HL-60 (cell line): ENCODE measurements at regions not wholly inside any gene's neighbourhood (a gene's known extent, or its start where the extent isn't known, plus 50 kb on each side); places are given as distances from the start of the nearest gene placed in this dataset.

ENCODE experiments used
- DNase-seq, 2 experiments: peaks; one replicate each; pipeline ENCODE4 v3.0.0-alpha.2; 2010 to 2020; ENCODE audit warnings: low read depth in 1 of 2, low spot score in 1 of 2
- H3K27ac ChIP-seq: fragments of 250-450 bp; sonication (Bioruptor Pico); replicated peaks from 2 replicates; pipeline ENCODE4 v1.5.1; 2020; ENCODE audit warnings: mild to moderate bottlenecking, moderate library complexity
- H3K27me3 ChIP-seq: fragments of 250-450 bp; sonication (Bioruptor Pico); 2 replicates; pipeline ENCODE4 v1.5.1; 2021; ENCODE audit warnings: mild to moderate bottlenecking, moderate library complexity; ENCODE audit not compliant: insufficient read depth, poor library complexity, severe bottlenecking
- H3K4me3 ChIP-seq: replicated peaks from 2 replicates; pipeline ENCODE4 v1.5.1; 2011; ENCODE audit warnings: mild to moderate bottlenecking, control low read depth, low read length; ENCODE audit not compliant: insufficient read depth
- CTCF ChIP-seq: IDR thresholded peaks from one replicate; pipeline ENCODE4 v1.5.1; 2011; ENCODE audit warnings: low read length, control low read depth, inconsistent platforms; ENCODE audit not compliant: insufficient read depth
- GABPA ChIP-seq: IDR thresholded peaks from 2 replicates; pipeline ENCODE4 v1.6.1; 2012; ENCODE audit warnings: low read depth
- POLR2AphosphoS5 ChIP-seq: IDR thresholded peaks from 2 replicates; pipeline ENCODE4 v1.6.1; 2012; ENCODE audit warnings: low read depth
- SPI1 ChIP-seq: IDR thresholded peaks from 2 replicates; pipeline ENCODE4 v1.6.1; 2012; ENCODE audit warnings: low read depth, mild to moderate bottlenecking, borderline replicate concordance
- TF ChIP-seq, protein P1 (sequence below): IDR thresholded peaks from 2 replicates; pipeline ENCODE4 v1.6.1; 2012; ENCODE audit warnings: low read depth; ENCODE audit not compliant: insufficient replicate concordance

GRCh38 chr14:65827520-65827919 is 415.0 kb downstream of the FUT8 start:
- no peak overlapping the region for H3K4me3 ChIP-seq
- no peaks in the 10 kb centered on the region for H3K27me3 ChIP-seq
- no peak for DNase-seq
- H3K27ac ChIP-seq: no peak overlapping the region
- TF ChIP-seq SPI1 (no peak), POLR2AphosphoS5 (no peak), GABPA (no peak)
- TF ChIP-seq, protein P1, sequence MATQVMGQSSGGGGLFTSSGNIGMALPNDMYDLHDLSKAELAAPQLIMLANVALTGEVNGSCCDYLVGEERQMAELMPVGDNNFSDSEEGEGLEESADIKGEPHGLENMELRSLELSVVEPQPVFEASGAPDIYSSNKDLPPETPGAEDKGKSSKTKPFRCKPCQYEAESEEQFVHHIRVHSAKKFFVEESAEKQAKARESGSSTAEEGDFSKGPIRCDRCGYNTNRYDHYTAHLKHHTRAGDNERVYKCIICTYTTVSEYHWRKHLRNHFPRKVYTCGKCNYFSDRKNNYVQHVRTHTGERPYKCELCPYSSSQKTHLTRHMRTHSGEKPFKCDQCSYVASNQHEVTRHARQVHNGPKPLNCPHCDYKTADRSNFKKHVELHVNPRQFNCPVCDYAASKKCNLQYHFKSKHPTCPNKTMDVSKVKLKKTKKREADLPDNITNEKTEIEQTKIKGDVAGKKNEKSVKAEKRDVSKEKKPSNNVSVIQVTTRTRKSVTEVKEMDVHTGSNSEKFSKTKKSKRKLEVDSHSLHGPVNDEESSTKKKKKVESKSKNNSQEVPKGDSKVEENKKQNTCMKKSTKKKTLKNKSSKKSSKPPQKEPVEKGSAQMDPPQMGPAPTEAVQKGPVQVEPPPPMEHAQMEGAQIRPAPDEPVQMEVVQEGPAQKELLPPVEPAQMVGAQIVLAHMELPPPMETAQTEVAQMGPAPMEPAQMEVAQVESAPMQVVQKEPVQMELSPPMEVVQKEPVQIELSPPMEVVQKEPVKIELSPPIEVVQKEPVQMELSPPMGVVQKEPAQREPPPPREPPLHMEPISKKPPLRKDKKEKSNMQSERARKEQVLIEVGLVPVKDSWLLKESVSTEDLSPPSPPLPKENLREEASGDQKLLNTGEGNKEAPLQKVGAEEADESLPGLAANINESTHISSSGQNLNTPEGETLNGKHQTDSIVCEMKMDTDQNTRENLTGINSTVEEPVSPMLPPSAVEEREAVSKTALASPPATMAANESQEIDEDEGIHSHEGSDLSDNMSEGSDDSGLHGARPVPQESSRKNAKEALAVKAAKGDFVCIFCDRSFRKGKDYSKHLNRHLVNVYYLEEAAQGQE: no peak

GRCh38 chr14:65828396-65828795 is 415.9 kb downstream of the FUT8 start:
- Histone ChIP-seq H3K27ac (no peak overlapping the region), H3K4me3 (no peak overlapping the region), H3K27me3 (no peaks in the 10 kb centered on the region)
- DNase-seq: no peak
- TF ChIP-seq, protein P1: no peak
- TF ChIP-seq CTCF (no peak), POLR2AphosphoS5 (no peak), GABPA (no peak), SPI1 (no peak)

DNA sequence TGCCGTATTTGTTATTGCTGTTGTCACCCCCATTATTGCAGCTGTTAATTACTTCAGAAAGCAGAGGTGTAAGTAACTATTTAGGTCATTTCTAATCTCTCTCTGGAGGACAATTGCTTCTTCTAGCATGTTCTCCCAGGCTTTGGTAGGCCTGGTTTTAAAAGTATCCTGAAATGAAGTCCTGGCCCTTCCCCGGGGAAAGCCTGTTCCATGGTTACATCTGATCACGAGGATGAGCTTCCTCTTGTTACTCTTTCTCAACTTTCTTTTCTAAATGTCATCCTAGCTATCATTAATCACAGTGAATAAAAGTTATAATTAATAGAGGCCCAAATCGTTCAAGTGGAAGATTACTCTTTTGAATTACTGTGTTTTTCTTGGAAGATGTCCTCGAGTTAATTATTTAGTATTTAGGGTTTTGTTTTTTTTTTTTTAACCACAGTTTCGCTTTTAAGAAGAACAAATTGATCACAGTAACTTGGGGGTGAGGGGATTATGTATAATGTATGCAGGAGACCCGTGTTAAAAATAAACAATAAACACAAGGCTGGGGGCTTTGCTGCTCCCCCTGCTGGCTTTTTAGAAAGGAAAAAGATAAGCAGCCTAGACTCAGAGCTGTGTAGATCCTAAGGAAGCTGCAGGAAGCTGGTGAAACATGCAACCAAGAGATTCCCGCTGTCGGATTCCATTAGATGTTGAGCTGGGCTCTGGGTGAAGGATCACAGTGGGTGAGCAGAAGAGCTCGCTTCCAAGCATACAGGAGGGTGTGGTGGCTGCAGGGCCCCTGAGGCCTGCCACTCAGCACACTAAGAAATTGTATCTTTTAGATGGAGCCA is 420.1 kb downstream of the FUT8 start:
- no peak overlapping the region for H3K27ac ChIP-seq
- TF ChIP-seq GABPA (no peak), POLR2AphosphoS5 (no peak)
- DNase-seq: no peak
- H3K27me3 ChIP-seq: no peaks in the 10 kb centered on the region
- H3K4me3 ChIP-seq: no peak overlapping the region

DNA sequence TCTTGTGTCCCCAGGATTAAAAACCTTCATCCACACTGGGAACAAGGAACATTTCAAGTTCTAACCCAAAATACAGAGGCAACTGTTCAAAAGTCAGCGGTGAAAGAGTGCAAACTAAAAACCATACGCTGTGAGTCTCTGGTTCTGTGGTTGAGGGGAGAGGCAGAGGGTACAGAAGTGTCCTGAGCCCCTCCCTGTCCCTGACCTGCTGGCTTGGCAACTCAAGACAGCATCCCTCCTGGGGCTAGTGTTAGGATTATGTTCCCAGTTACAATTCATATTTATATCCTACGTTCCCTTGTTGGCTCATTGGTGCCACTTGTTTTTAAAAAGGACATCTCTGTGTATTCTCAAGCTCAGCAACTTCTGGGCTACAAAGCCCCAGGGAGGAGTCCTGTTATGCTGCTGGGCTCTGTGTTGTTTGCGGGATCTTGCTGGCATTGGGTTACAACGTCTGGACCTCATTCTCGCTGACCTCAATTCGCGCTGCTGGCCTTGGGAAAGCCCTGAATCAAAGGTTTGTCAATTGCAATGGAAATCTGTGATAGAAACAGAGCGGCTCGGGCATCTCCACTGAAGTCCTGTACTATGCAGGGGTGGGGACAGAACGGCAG is 420.8 kb downstream of the FUT8 start:
- DNase-seq: no peak
- Histone ChIP-seq H3K27ac (no peak overlapping the region), H3K4me3 (no peak overlapping the region), H3K27me3 (no peaks in the 10 kb centered on the region)
- TF ChIP-seq CTCF (no peak), GABPA (no peak), POLR2AphosphoS5 (no peak), SPI1 (no peak)
- TF ChIP-seq, protein P1: no peak
